Stimulated activated CD4-positive, alpha-beta T cell treated with anti-CD3 and anti-CD28 coated beads, Interleukin-2, amount 100 ng/mL, for 48 hours (primary cell): ENCODE measurements at regions not wholly inside any gene's neighbourhood (a gene's known extent, or its start where the extent isn't known, plus 50 kb on each side); places are given as distances from the start of the nearest gene placed in this dataset.

Source experiments
- DNase-seq, 2 donors: peaks; one replicate each; pipeline ENCODE4 v3.0.0-alpha.2; 2020

GRCh38 chr12:127414636-127415035 is 852.3 kb upstream of the TMEM132C start:
- DNase-seq = no peak

GRCh38 chr12:127416796-127417195 is 850.2 kb upstream of the TMEM132C start:
- DNase-seq = no peak

- DNase-seq = no peak
Measured at GRCh38 chr12:127419111-127419510, 847.9 kb upstream of the TMEM132C start.

- DNase-seq = no peak
Measured at GRCh38 chr12:127421614-127422013, 845.4 kb upstream of the TMEM132C start.

- no peak for DNase-seq
Measured at GRCh38 chr12:127422935-127423566, 843.9 kb upstream of the TMEM132C start.

GRCh38 chr12:127425474-127425873 is 841.5 kb upstream of the TMEM132C start:
- no peak for DNase-seq

GRCh38 chr12:127428420-127428819 is 838.5 kb upstream of the TMEM132C start:
- DNase-seq = no peak

GRCh38 chr12:127429551-127430285 is 837.3 kb upstream of the TMEM132C start:
- no peak for DNase-seq

- no peak for DNase-seq
Measured at GRCh38 chr12:127430401-127430800, 836.6 kb upstream of the TMEM132C start.

- DNase-seq = no peak
Measured at GRCh38 chr12:127431177-127431576, 835.8 kb upstream of the TMEM132C start.

GRCh38 chr12:127431594-127431993 is 835.4 kb upstream of the TMEM132C start:
- DNase-seq = no peak

GRCh38 chr12:127435439-127435838 is 831.5 kb upstream of the TMEM132C start:
- DNase-seq = no peak

GRCh38 chr12:127438512-127439244 is 828.3 kb upstream of the TMEM132C start:
- no peak for DNase-seq

- DNase-seq = no peak
Measured at GRCh38 chr12:127445581-127446139, 821.3 kb upstream of the TMEM132C start.

- no peak for DNase-seq
Measured at GRCh38 chr12:127448906-127449305, 818.1 kb upstream of the TMEM132C start.

GRCh38 chr12:127450826-127451225 is 816.1 kb upstream of the TMEM132C start:
- DNase-seq = no peak

- DNase-seq = no peak
Measured at GRCh38 chr12:127455347-127456265, 811.4 kb upstream of the TMEM132C start.

GRCh38 chr12:127457726-127458125 is 809.2 kb upstream of the TMEM132C start:
- no peak for DNase-seq

- no peak for DNase-seq
Measured at GRCh38 chr12:127459166-127459565, 807.8 kb upstream of the TMEM132C start.

- no peak for DNase-seq
Measured at GRCh38 chr12:127459687-127460086, 807.3 kb upstream of the TMEM132C start.

- no peak for DNase-seq
Measured at GRCh38 chr12:127463237-127463636, 803.7 kb upstream of the TMEM132C start.

GRCh38 chr12:127469331-127469730 is 797.6 kb upstream of the TMEM132C start:
- no peak for DNase-seq
